SK-N-SH (cell line): ENCODE measurements at regions not wholly inside any gene's neighbourhood (a gene's known extent, or its start where the extent isn't known, plus 50 kb on each side); places are given as distances from the start of the nearest gene placed in this dataset.

Source experiments
- CTCF ChIA-PET: fragments of 300-600, 350-600 bp; formaldehyde crosslinking; extraction: SDS; loops from one replicate; lab custom pipeline; 2021; lab: Yijun Ruan, JAX
- POLR2A ChIA-PET: fragments of 350-600 bp; sonication (Branson Sonifier 250); formaldehyde crosslinking; extraction: SDS; loops from one replicate; lab custom pipeline; 2020; ENCODE audit warnings: antibody characterized with exemption, inconsistent platforms; lab: Yijun Ruan, JAX
- DNase-seq: peaks from one replicate; pipeline ENCODE4 v3.0.0; 2012
- H2AFZ ChIP-seq: fragments of 200-600 bp; sonication (generic); 2 replicates; pipeline ENCODE4 v1.8.1; 2016; ENCODE audit warnings: antibody characterized with exemption, mild to moderate bottlenecking, low read depth
- H3F3A ChIP-seq: fragments of 200-600 bp; sonication (generic); replicated peaks from 2 replicates; pipeline ENCODE3; 2016; ENCODE audit warnings: antibody characterized with exemption, mild to moderate bottlenecking; ENCODE audit not compliant: insufficient read depth
- H3K27ac ChIP-seq, 2 experiments: fragments of 200-500 bp in 1 of 2; fragments of 200-600 bp in 1 of 2; sonication (Bioruptor generic) in 1 of 2; sonication (generic), shearing (Covaris generic) in 1 of 2; 2 replicates each; pipeline versions ENCODE4 v1.5.1 to v1.6.1; 2014 to 2016; ENCODE audit warnings: low read depth in 2 of 2, inconsistent platforms in 1 of 2, low read length in 1 of 2, mild to moderate bottlenecking in 1 of 2, mixed read lengths in 1 of 2
- H3K27me3 ChIP-seq: fragments of 200-600 bp; sonication (generic), shearing (Covaris generic); 2 replicates; pipeline ENCODE4 v1.6.1; 2016; ENCODE audit warnings: mixed run types; ENCODE audit not compliant: insufficient read depth
- H3K36me3 ChIP-seq, 2 experiments: fragments of 200-500 bp in 1 of 2; fragments of 200-600 bp in 1 of 2; sonication (Bioruptor generic) in 1 of 2; sonication (generic) in 1 of 2; replicated peaks in 1 of 2; 2 replicates each; pipeline versions ENCODE3 to v1.5.1; 2014 to 2016; ENCODE audit warnings: low read length in 1 of 2, mild to moderate bottlenecking in 1 of 2; ENCODE audit not compliant: insufficient read depth in 2 of 2, control insufficient read depth in 1 of 2
- H3K4me1 ChIP-seq, 2 experiments: fragments of 200-500 bp in 1 of 2; fragments of 200-600 bp in 1 of 2; sonication (Bioruptor generic) in 1 of 2; sonication (generic), shearing (Covaris generic) in 1 of 2; 2 replicates each; pipeline versions ENCODE4 v1.5.1 to v1.6.1; 2014 to 2016; ENCODE audit warnings: low read depth in 1 of 2, low read length in 1 of 2, mixed run types in 1 of 2; ENCODE audit not compliant: insufficient read depth in 2 of 2, control insufficient read depth in 1 of 2
- H3K4me2 ChIP-seq: fragments of 200-600 bp; sonication (generic), shearing (Covaris generic); 2 replicates; pipeline ENCODE4 v1.6.1; 2017; ENCODE audit warnings: mixed run types
- H3K4me3 ChIP-seq, 2 experiments: fragments of 200-500 bp in 1 of 2; fragments of 200-600 bp in 1 of 2; sonication (Bioruptor generic) in 1 of 2; sonication (generic), shearing (Covaris generic) in 1 of 2; 2 replicates each; pipeline versions ENCODE4 v1.5.1 to v1.8.1; 2014 to 2016; ENCODE audit warnings: low read depth in 2 of 2, inconsistent platforms in 1 of 2, low read length in 1 of 2, mild to moderate bottlenecking in 1 of 2, mixed read lengths in 1 of 2, moderate library complexity in 1 of 2
- H3K79me2 ChIP-seq: fragments of 200-600 bp; sonication (generic); 2 replicates; pipeline ENCODE4 v1.8.1; 2017; ENCODE audit warnings: mild to moderate bottlenecking; ENCODE audit not compliant: insufficient read depth
- H3K9ac ChIP-seq: fragments of 200-600 bp; sonication (generic); 2 replicates; pipeline ENCODE4 v1.6.1; 2017; ENCODE audit warnings: mixed run types
- H3K9me2 ChIP-seq: fragments of 200-600 bp; sonication (generic); 2 replicates; pipeline ENCODE4 v1.6.1; 2017; ENCODE audit warnings: mixed run types
- H3K9me3 ChIP-seq: fragments of 200-600 bp; sonication (generic); 2 replicates; pipeline ENCODE4 v1.6.1; 2017; ENCODE audit warnings: mixed run types, mild to moderate bottlenecking, moderate library complexity
- H4K20me1 ChIP-seq: fragments of 200-600 bp; sonication (generic); 2 replicates; pipeline ENCODE4 v1.6.1; 2017; ENCODE audit warnings: mild to moderate bottlenecking, mixed run types; ENCODE audit not compliant: insufficient read depth
- ELF1 ChIP-seq: IDR thresholded peaks from 2 replicates; pipeline ENCODE4 v1.4.0; 2012
- EP300 ChIP-seq, 2 experiments: IDR thresholded peaks; 2 replicates each; pipeline versions ENCODE4 v1.4.0 to v1.6.1; 2012; ENCODE audit warnings: borderline replicate concordance in 1 of 2, low read depth in 1 of 2, low read length in 1 of 2
- FOXJ3 ChIP-seq: sonication (generic); formaldehyde crosslinking; IDR thresholded peaks from 2 replicates; pipeline ENCODE4 v1.5.1; 2020; ENCODE audit warnings: mild to moderate bottlenecking, missing genetic modification reagents
- FOXM1 ChIP-seq: IDR thresholded peaks from 2 replicates; pipeline ENCODE4 v1.4.0; 2012; ENCODE audit warnings: low read depth, mild to moderate bottlenecking
- GATA2 ChIP-seq: sonication (generic); formaldehyde crosslinking; IDR thresholded peaks from 2 replicates; pipeline ENCODE4 v1.5.0; 2020; ENCODE audit warnings: mild to moderate bottlenecking, missing genetic modification reagents
- MXI1 ChIP-seq: IDR thresholded peaks from 2 replicates; pipeline ENCODE4 v1.6.1; 2012; ENCODE audit warnings: mild to moderate bottlenecking, low read depth, low read length, improper control_type of control experiment
- NFIC ChIP-seq: IDR thresholded peaks from 2 replicates; pipeline ENCODE4 v1.4.0; 2012; ENCODE audit warnings: borderline replicate concordance
- RAD21 ChIP-seq: IDR thresholded peaks from 2 replicates; pipeline ENCODE4 v1.6.1; 2012; ENCODE audit warnings: mild to moderate bottlenecking, low read length
- TAF1 ChIP-seq: IDR thresholded peaks from 2 replicates; pipeline ENCODE4 v1.6.1; 2012; ENCODE audit warnings: low read depth, mild to moderate bottlenecking, low read length, moderate library complexity, borderline replicate concordance
- TCF12 ChIP-seq: IDR thresholded peaks from 2 replicates; pipeline ENCODE4 v1.4.0; 2012
- TEAD4 ChIP-seq: IDR thresholded peaks from 2 replicates; pipeline ENCODE4 v1.4.0; 2012; ENCODE audit warnings: mild to moderate bottlenecking, borderline replicate concordance; ENCODE audit not compliant: insufficient read depth
- YY1 ChIP-seq: IDR thresholded peaks from 2 replicates; pipeline ENCODE4 v1.4.0; 2012; ENCODE audit warnings: low read depth, mild to moderate bottlenecking
- WGBS: methylation state at CpG from one replicate; pipeline ENCODE4 v1.1.6; 2017; ENCODE audit warnings: low lambda C conversion rate; 5-methylcytosine and 5-hydroxymethylcytosine counted together
- TF ChIP-seq, protein P1 (sequence below): IDR thresholded peaks from 2 replicates; pipeline ENCODE4 v1.4.0; 2012; ENCODE audit warnings: low read depth, borderline replicate concordance
- TF ChIP-seq, protein P2 (sequence below): fragments of 200-600 bp; sonication (generic); IDR thresholded peaks from 2 replicates; pipeline ENCODE4 v1.6.1; 2017; ENCODE audit warnings: antibody characterized with exemption, mild to moderate bottlenecking, moderate library complexity
- TF ChIP-seq, protein P3 (sequence below): IDR thresholded peaks from 2 replicates; pipeline ENCODE4 v1.4.0; 2012; ENCODE audit warnings: low read depth, borderline replicate concordance

DNA sequence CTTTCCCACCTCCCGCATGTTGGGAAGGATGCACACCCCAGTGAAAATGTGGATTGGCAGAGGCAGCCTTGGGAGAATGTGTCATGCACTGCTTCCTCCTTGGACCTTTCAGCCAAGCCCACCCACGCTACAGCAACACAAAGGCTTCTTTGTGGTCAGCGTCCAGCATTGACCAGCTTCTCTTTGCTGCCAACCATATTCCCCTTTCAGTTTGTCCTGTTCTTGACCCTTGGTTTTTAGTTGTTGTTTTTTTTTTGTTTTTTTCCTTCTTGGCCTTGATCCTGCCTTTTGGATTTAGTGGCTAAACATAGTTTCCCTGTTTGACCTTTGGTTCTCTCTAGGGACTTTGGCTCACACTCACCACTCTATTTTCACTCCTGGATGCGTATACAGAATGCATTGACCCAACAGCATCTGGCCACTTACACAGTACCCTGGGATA, 573.6 kb downstream of the INSC start:
- Histone ChIP-seq H3K4me1 (no peaks in the 10 kb centered on the region), H3K4me3 (no peak overlapping the region), H3K9me2 (no peaks in the 10 kb centered on the region), H3K27me3 (no peaks in the 10 kb centered on the region), H3K27ac (no peak overlapping the region)
- WGBS = 31% methylated on average over 4 of the region's 4 CpGs
- CTCF ChIA-PET = interaction anchor here (1.2 kb wide), 1 partner anchor 84 kb away, joined by 3 read pairs; no protein-coding TSS in a partner anchor
- TF ChIP-seq TEAD4 (no peak), TCF12 (no peak), TAF1 (no peak)
- TF ChIP-seq, all 33 proteins: peak for 0
- no peaks in the 10 kb centered on the region for H3K79me2 ChIP-seq
- no peak overlapping the region for H2AFZ ChIP-seq
- no peak for DNase-seq
- H4K20me1 ChIP-seq = no peaks in the 10 kb centered on the region
- H3K9ac ChIP-seq = no peak overlapping the region
- no peaks in the 10 kb centered on the region for H3K9me3 ChIP-seq
- no peaks in the 10 kb centered on the region for H3F3A ChIP-seq
- H3K36me3 ChIP-seq = no peaks in the 10 kb centered on the region
- POLR2A ChIA-PET = no interaction called here
- no peak overlapping the region for H3K4me2 ChIP-seq

DNA sequence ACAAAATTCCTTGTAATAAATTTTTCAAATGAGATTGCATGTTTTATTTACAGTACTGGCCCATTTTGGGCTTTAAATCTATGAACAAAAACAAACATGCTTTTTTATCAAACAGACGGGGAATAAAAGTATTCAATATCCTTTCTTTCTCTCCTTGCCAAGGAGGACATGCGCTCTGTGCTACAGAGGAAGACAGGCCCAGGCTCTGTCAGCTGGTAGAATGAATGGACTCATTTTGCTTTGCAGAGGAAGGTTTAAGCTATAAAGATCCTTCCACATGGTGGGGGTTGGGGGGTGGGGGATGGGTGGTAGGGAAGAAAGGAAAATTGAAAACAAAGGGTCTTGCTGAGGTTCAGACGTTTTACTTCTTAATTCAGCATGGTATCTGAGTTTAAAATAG, 575.6 kb downstream of the INSC start:
- H3K36me3 ChIP-seq = no peaks in the 10 kb centered on the region
- no peak overlapping the region for H3K9ac ChIP-seq
- 41% methylated on average over 3 of the region's 3 CpGs for WGBS
- no peak for DNase-seq
- no peak overlapping the region for H3K27ac ChIP-seq
- no peaks in the 10 kb centered on the region for H3K9me2 ChIP-seq
- no peaks in the 10 kb centered on the region; a peak in 1 of 4 replicates for H3K4me1 ChIP-seq
- H3K4me2 ChIP-seq = no peak overlapping the region
- ChIA-PET CTCF (no interaction called here), POLR2A (no interaction called here)
- no peaks in the 10 kb centered on the region for H3F3A ChIP-seq
- no peaks in the 10 kb centered on the region for H3K9me3 ChIP-seq
- H3K4me3 ChIP-seq = no peak overlapping the region
- H2AFZ ChIP-seq = no peak overlapping the region
- H3K27me3 ChIP-seq = no peaks in the 10 kb centered on the region
- TF ChIP-seq ELF1 = no peak
- no peak for TF ChIP-seq GATA2 (CRISPR knock-in tag)
- TF ChIP-seq, all 33 proteins: peak for 0
- no peaks in the 10 kb centered on the region for H4K20me1 ChIP-seq
- H3K79me2 ChIP-seq = no peaks in the 10 kb centered on the region

DNA sequence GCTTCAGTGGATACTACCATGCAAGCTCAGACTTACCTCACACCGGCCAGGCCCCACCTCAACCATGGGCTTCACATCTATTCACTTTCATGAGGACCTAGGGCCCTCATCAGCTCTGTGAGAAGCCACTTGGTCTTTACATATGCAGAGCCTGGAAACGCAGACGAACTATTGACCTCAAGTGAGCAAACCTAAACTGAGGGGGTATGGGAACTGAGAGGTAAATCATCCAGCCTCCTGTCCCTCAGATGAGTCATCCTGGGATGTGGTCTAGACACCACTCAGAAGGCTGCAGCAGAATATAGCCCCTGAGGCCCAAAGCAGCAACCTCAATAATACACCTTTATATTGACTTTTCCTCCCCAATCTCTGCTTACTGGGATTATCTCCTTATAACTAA, 578.0 kb downstream of the INSC start:
- no peaks in the 10 kb centered on the region for H3K36me3 ChIP-seq
- CTCF ChIA-PET = no interaction called here
- H3K9ac ChIP-seq = no peak overlapping the region
- no peaks in the 10 kb centered on the region for H3K79me2 ChIP-seq
- POLR2A ChIA-PET = no interaction called here
- H3K27ac ChIP-seq = no peak overlapping the region
- no peak for TF ChIP-seq EP300 (IDR thresholded peaks at IDR 0.05; ENCODE audit: borderline replicate concordance in 1 of 2, low read depth in 1 of 2, low read length in 1 of 2)
- no peak for TF ChIP-seq FOXM1
- TF ChIP-seq FOXJ3 (CRISPR knock-in tag) = no peak
- TF ChIP-seq, protein P1, sequence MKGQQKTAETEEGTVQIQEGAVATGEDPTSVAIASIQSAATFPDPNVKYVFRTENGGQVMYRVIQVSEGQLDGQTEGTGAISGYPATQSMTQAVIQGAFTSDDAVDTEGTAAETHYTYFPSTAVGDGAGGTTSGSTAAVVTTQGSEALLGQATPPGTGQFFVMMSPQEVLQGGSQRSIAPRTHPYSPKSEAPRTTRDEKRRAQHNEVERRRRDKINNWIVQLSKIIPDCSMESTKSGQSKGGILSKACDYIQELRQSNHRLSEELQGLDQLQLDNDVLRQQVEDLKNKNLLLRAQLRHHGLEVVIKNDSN = no peak
- TF ChIP-seq, protein P2, sequence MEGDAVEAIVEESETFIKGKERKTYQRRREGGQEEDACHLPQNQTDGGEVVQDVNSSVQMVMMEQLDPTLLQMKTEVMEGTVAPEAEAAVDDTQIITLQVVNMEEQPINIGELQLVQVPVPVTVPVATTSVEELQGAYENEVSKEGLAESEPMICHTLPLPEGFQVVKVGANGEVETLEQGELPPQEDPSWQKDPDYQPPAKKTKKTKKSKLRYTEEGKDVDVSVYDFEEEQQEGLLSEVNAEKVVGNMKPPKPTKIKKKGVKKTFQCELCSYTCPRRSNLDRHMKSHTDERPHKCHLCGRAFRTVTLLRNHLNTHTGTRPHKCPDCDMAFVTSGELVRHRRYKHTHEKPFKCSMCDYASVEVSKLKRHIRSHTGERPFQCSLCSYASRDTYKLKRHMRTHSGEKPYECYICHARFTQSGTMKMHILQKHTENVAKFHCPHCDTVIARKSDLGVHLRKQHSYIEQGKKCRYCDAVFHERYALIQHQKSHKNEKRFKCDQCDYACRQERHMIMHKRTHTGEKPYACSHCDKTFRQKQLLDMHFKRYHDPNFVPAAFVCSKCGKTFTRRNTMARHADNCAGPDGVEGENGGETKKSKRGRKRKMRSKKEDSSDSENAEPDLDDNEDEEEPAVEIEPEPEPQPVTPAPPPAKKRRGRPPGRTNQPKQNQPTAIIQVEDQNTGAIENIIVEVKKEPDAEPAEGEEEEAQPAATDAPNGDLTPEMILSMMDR = no peak
- no peak for TF ChIP-seq RAD21
- no peak for TF ChIP-seq NFIC
- TF ChIP-seq MXI1 = no peak
- TF ChIP-seq, protein P3, sequence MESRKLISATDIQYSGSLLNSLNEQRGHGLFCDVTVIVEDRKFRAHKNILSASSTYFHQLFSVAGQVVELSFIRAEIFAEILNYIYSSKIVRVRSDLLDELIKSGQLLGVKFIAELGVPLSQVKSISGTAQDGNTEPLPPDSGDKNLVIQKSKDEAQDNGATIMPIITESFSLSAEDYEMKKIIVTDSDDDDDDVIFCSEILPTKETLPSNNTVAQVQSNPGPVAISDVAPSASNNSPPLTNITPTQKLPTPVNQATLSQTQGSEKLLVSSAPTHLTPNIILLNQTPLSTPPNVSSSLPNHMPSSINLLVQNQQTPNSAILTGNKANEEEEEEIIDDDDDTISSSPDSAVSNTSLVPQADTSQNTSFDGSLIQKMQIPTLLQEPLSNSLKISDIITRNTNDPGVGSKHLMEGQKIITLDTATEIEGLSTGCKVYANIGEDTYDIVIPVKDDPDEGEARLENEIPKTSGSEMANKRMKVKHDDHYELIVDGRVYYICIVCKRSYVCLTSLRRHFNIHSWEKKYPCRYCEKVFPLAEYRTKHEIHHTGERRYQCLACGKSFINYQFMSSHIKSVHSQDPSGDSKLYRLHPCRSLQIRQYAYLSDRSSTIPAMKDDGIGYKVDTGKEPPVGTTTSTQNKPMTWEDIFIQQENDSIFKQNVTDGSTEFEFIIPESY = no peak
- TF ChIP-seq ELF1 = no peak
- no peak for TF ChIP-seq YY1
- TF ChIP-seq, all 33 proteins: peak for 0
- H3K4me1 ChIP-seq = no peaks in the 10 kb centered on the region; a peak in 1 of 4 replicates
- no peak overlapping the region for H2AFZ ChIP-seq
- WGBS = 38% methylated on average over 3 of the region's 3 CpGs
- no peaks in the 10 kb centered on the region for H3K9me3 ChIP-seq
- no peak for DNase-seq
- no peaks in the 10 kb centered on the region for H3K9me2 ChIP-seq
- H3K4me3 ChIP-seq = no peak overlapping the region
- H3K27me3 ChIP-seq = no peaks in the 10 kb centered on the region
- no peak overlapping the region for H3K4me2 ChIP-seq
- H4K20me1 ChIP-seq = no peaks in the 10 kb centered on the region
- no peaks in the 10 kb centered on the region for H3F3A ChIP-seq
